C4-2B (cell line): ENCODE measurements at regions not wholly inside any gene's neighbourhood (a gene's known extent, or its start where the extent isn't known, plus 50 kb on each side); places are given as distances from the start of the nearest gene placed in this dataset.

Source experiments
- CTCF ChIP-seq: fragments of 450-650 bp; conservative IDR thresholded peaks from 2 replicates; pipeline ENCODE4 v1.5.1; 2017; ENCODE audit warnings: mild to moderate bottlenecking
- ZFX ChIP-seq: fragments of 450-650 bp; IDR thresholded peaks from 2 replicates; pipeline ENCODE4 v1.6.1; 2017

DNA sequence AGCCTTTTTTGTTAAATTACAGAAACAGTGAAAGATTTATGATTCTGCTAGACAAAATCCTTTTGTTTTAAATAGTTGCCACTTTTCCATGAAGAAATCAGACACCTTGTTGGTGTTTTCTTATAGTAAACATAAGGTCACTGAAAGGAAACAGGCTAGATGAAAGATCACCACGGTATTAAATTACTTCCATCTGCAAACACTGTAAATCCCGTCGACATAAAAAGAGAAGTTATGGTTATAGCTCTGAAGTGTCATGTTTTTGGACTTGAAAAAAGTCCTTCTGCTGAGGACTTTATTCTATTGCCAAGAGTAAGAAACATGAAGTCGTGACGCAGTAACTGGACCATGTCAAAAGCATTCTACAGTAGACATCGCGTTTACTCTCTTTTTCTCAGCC is 567.6 kb upstream of the SLIT2 start:
- TF ChIP-seq CTCF, result no peak
- no peak for TF ChIP-seq ZFX
